HAP-1 (cell line): ENCODE measurements at regions not wholly inside any gene's neighbourhood (a gene's known extent, or its start where the extent isn't known, plus 50 kb on each side); places are given as distances from the start of the nearest gene placed in this dataset.
"Not testable (repeated sequence)": the region's sequence is repeated elsewhere in the genome, so short reads cannot be mapped to it uniquely, and the experiment has no call there.

Experiments
- DNase-seq, 2 experiments: peaks; one replicate each; pipeline ENCODE4 v3.0.0-alpha.2; 2016 to 2020; ENCODE audit warnings: low spot score in 2 of 2
- H3K27me3 ChIP-seq: fragments of 250-450 bp; sonication (Bioruptor Pico); 2 replicates; pipeline ENCODE4 v1.5.1; 2020; ENCODE audit warnings: low read depth, mild to moderate bottlenecking, moderate library complexity
- H3K36me3 ChIP-seq: fragments of 250-450 bp; sonication (Bioruptor Pico); replicated peaks from 2 replicates; pipeline ENCODE4 v1.5.1; 2020; ENCODE audit warnings: mild to moderate bottlenecking
- H3K4me1 ChIP-seq: fragments of 250-450 bp; sonication (Bioruptor Pico); 2 replicates; pipeline ENCODE4 v1.5.1; 2020; ENCODE audit warnings: mild to moderate bottlenecking
- H3K4me3 ChIP-seq: fragments of 250-450 bp; sonication (Bioruptor Pico); 2 replicates; pipeline ENCODE4 v1.5.1; 2020; ENCODE audit warnings: mild to moderate bottlenecking, moderate library complexity
- H3K9me3 ChIP-seq: fragments of 250-450 bp; sonication (Bioruptor Pico); 2 replicates; pipeline ENCODE4 v1.5.1; 2020; ENCODE audit warnings: mild to moderate bottlenecking, moderate library complexity
- in situ Hi-C: fragments of 300-500 bp; cut with MboI; formaldehyde crosslinking; loops from 3 replicates; pipeline ENCODE4 v1.14.3; 2020; ENCODE audit warnings: low sequenced_read_pairs, inconsistent platforms, mixed read lengths

GRCh38 chr2:194697439-194697838, 959.6 kb upstream of the SLC39A10 start:
- H3K27me3 ChIP-seq: no peaks in the 10 kb centered on the region
- no peak for DNase-seq
- no peaks in the 10 kb centered on the region for H3K9me3 ChIP-seq
- no peaks in the 10 kb centered on the region for H3K4me1 ChIP-seq
- in situ Hi-C loops: no loop called here
- H3K4me3 ChIP-seq: no peak overlapping the region
- H3K36me3 ChIP-seq: no peaks in the 10 kb centered on the region

GRCh38 chr2:194696690-194697089, 960.3 kb upstream of the SLC39A10 start:
- H3K4me1 ChIP-seq: no peaks in the 10 kb centered on the region
- no peaks in the 10 kb centered on the region for H3K27me3 ChIP-seq
- in situ Hi-C loops: no loop called here
- no peaks in the 10 kb centered on the region for H3K9me3 ChIP-seq
- H3K36me3 ChIP-seq: no peaks in the 10 kb centered on the region
- DNase-seq: no peak
- H3K4me3 ChIP-seq: no peak overlapping the region

DNA sequence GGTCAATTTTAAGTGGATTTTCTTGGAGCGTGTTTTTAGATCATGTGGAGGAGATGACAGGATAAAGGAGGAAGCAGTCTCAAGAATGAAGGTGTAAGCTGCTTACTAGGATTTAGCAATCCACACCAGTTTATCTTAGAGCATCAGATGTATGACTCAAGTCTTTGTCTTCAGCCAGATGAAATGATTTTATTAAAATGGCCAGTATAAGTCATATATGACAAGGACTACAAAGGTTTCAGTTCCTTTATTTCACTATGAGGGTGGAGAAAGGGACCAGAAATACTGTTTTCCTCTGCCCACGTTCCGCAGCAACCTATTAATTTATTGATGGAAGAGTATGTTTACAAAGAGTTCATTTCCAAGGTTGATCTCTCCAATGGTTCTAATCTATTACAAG, 970.5 kb upstream of the SLC39A10 start:
- no peaks in the 10 kb centered on the region for H3K4me1 ChIP-seq
- no peaks in the 10 kb centered on the region for H3K9me3 ChIP-seq
- in situ Hi-C loops: no loop called here
- no peak for DNase-seq
- H3K4me3 ChIP-seq: no peak overlapping the region
- no peaks in the 10 kb centered on the region for H3K27me3 ChIP-seq
- no peaks in the 10 kb centered on the region for H3K36me3 ChIP-seq

DNA sequence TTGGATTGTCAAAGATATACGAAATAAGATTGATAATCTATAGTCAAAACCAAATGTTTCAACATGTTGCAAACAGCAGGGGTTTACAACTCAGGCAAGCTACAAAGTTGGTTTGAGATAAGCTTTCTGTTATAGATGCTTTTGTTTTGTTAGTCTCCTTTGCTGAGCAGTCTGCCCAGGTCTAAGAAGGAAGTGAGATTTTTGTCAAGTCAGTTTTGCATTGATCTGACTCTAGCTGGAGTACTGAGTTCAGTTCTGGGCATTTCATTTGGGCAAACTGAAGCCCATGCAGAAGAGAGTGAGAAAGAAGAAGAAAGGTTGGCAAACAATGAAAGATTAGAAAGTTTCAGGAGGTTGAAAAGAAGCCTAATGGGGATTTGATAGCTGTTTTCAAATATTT, 983.0 kb upstream of the SLC39A10 start:
- no peak for DNase-seq
- Histone ChIP-seq H3K4me3 (no peak overlapping the region), H3K27me3 (no peaks in the 10 kb centered on the region), H3K36me3 (no peaks in the 10 kb centered on the region), H3K4me1 (no peaks in the 10 kb centered on the region; the same call in 1 of the 2 replicates), H3K9me3 (no peaks in the 10 kb centered on the region)
- in situ Hi-C loops: no loop called here

DNA sequence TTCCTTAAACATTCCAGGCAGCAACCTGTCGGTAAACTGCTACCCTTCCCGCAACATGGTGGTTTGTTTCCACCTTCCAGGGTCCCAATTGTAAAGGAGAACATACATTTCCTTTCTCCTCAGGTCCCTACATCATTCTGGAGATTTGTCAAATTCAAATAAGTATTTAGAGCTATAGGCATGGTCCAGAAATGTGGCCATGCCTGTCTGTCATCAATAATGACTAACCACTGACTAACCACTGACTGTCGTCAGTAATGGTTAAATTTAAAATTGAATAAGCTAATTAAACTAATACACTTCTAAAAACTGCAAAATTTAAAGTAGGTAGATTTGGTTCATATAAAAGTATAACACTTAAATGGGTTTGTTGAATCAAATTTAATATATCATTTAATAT, 984.0 kb upstream of the SLC39A10 start:
- in situ Hi-C loops: no loop called here
- no peak overlapping the region for H3K4me3 ChIP-seq
- no peaks in the 10 kb centered on the region for H3K27me3 ChIP-seq
- H3K4me1 ChIP-seq: no peaks in the 10 kb centered on the region; the same call in 1 of the 2 replicates
- no peaks in the 10 kb centered on the region for H3K36me3 ChIP-seq
- no peaks in the 10 kb centered on the region for H3K9me3 ChIP-seq
- DNase-seq: no peak

DNA sequence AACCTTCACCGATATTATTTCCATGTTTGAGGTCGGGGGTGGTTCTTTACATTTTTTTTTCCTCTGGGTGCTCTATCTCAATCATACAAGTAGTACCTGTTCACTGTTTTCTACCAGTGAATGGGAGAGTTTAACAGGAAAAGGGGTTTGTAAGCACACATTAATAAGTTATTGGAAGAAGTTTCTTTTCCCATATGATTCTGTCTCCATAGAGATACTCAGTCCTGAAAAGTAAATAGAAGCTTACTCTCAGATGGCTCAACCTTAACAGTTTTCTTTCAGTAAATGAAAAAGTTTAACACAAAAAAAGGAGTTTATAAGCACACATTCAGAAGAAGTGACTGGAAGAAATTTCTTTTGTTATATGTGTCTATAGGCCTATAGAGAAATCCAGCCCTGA, 995.6 kb upstream of the SLC39A10 start:
- in situ Hi-C loops: no loop called here
- no peaks in the 10 kb centered on the region for H3K4me1 ChIP-seq
- H3K27me3 ChIP-seq: no peaks in the 10 kb centered on the region
- H3K4me3 ChIP-seq: no peak overlapping the region
- DNase-seq: peak in 1 of 2 experiments; percentile 57
- H3K36me3 ChIP-seq: no peaks in the 10 kb centered on the region
- H3K9me3 ChIP-seq: no peaks in the 10 kb centered on the region

DNA sequence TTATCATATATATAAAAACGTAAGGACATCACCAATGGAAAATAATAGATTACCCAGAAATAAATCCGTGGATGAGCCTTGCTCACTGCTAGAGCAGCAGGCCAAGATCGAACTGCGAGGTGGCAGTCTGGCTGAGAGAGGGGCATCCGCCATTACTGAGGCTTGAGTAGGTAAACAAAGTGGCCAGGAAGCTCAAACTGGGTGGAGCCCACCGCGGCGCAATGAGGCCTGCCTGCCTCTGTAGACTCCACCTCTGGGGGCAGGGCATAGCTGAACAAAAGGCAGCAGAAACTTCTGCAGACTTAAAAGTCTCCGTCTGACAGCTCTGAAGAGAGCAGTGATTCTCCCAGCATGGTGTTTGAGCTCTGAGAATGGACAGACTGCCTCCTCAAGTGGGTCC, 1018.0 kb upstream of the SLC39A10 start:
- H3K4me3 ChIP-seq, H3K27me3 ChIP-seq, H3K9me3 ChIP-seq, DNase-seq, H3K36me3 ChIP-seq, H3K4me1 ChIP-seq, in situ Hi-C loops: not testable (repeated sequence)

GRCh38 chr2:194621945-194622344, 1035.1 kb upstream of the SLC39A10 start:
- no peaks in the 10 kb centered on the region for H3K27me3 ChIP-seq
- DNase-seq: no peak
- H3K36me3 ChIP-seq: no peaks in the 10 kb centered on the region
- no peaks in the 10 kb centered on the region for H3K9me3 ChIP-seq
- H3K4me3 ChIP-seq: no peak overlapping the region
- in situ Hi-C loops: no loop called here
- H3K4me1 ChIP-seq: no peaks in the 10 kb centered on the region

DNA sequence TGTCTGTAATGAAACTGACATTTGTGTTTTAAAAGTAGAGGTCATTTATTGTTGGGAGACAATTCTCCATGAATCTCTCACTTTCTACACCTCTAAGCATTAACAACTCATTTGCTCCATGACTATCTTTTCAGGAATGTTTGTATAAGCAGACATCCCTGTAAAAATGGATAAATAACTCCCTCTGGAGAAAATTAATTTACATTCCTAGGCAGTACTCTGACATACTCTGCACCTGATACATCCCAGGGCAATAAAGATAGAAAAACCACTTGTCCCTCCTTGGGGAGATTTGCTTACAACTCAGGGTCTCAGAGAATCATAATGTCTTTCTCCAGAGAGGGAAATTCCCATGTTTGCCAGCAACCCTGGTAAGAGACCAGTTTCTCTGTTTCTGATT, 1037.7 kb upstream of the SLC39A10 start:
- H3K36me3 ChIP-seq: no peaks in the 10 kb centered on the region
- H3K4me1 ChIP-seq: no peaks in the 10 kb centered on the region
- in situ Hi-C loops: no loop called here
- no peak overlapping the region for H3K4me3 ChIP-seq
- H3K27me3 ChIP-seq: no peaks in the 10 kb centered on the region
- no peak for DNase-seq
- no peaks in the 10 kb centered on the region for H3K9me3 ChIP-seq

DNA sequence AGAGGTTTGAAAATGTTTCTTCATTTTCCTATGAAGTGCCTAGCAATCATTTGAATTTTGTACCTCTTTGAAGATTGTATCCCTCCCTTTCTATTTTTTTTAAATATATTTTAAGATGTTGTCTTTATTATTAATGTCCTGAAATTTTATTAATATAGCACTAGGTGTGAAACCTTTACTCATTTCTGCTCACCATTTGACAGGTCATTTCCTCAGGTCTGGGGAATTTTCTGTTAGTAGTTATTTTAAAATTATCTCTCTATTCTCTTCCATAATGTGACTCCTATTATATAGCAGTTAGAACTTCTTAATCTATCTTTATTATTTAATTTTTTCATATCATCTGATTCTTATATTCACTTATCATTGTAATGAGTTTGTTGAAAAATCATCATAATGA, 1038.6 kb upstream of the SLC39A10 start:
- in situ Hi-C loops: no loop called here
- Histone ChIP-seq H3K9me3 (no peaks in the 10 kb centered on the region), H3K4me3 (no peak overlapping the region), H3K27me3 (no peaks in the 10 kb centered on the region), H3K4me1 (no peaks in the 10 kb centered on the region), H3K36me3 (no peaks in the 10 kb centered on the region)
- DNase-seq: no peak

DNA sequence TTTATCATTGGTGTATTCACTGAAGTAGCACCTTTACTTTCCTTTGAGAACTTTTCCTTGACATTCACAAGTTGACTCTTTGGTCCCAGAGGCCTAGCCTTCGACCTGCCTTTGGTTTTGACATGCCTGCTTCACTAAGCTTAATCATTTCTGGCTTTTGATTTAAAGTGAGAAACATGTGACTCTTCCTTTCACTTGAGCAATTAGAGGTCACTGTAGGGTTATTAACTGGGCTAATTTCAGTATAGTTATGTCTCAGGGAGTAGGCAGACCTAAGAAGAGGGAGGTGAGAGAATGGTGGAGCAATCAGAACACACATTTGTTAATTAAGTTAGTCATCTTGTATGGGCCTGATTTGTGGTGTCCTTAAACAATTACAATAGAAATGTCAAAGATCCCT, 1040.7 kb upstream of the SLC39A10 start:
- Histone ChIP-seq H3K36me3 (no peaks in the 10 kb centered on the region), H3K4me3 (no peak overlapping the region), H3K27me3 (no peaks in the 10 kb centered on the region), H3K9me3 (peaks cover 2% of the 10 kb centered on the region; the same call in 1 of the 2 replicates), H3K4me1 (no peaks in the 10 kb centered on the region)
- in situ Hi-C loops: no loop called here
- no peak for DNase-seq

GRCh38 chr2:194610297-194610696, 1046.7 kb upstream of the SLC39A10 start:
- Histone ChIP-seq H3K36me3 (no peaks in the 10 kb centered on the region), H3K27me3 (no peaks in the 10 kb centered on the region), H3K9me3 (peaks cover 6% of the 10 kb centered on the region; the same call in 1 of the 2 replicates), H3K4me1 (no peaks in the 10 kb centered on the region), H3K4me3 (no peak overlapping the region)
- in situ Hi-C loops: no loop called here
- DNase-seq: no peak

GRCh38 chr2:194603429-194603828, 1053.6 kb upstream of the SLC39A10 start:
- H3K9me3 ChIP-seq: no peaks in the 10 kb centered on the region; the same call in 1 of the 2 replicates
- in situ Hi-C loops: no loop called here
- H3K4me3 ChIP-seq: no peak overlapping the region
- H3K36me3 ChIP-seq: no peaks in the 10 kb centered on the region
- H3K4me1 ChIP-seq: no peaks in the 10 kb centered on the region
- no peaks in the 10 kb centered on the region for H3K27me3 ChIP-seq
- no peak for DNase-seq

DNA sequence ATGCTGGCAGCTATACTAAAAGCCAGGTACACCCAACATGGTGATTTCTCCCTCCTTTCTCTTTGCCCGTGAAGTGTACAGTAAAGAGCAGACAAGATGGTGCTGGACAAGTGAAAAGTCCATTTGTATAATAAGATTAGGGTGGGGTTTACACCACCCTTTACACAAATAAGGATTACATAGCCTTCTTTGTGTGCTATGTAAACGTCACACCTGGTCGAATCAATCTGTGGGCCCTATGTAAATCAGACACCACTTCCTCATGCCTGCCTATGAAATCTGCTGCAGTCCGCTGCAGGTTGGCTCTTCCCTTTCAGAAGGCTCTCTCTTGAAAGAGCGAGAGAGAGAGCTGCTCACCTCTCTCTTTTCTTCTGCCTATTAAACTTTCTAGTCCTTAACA, 1054.3 kb upstream of the SLC39A10 start:
- no peaks in the 10 kb centered on the region; the same call in 1 of the 2 replicates for H3K9me3 ChIP-seq
- no peak for DNase-seq
- in situ Hi-C loops: no loop called here

GRCh38 chr2:194591192-194591591, 1065.8 kb upstream of the SLC39A10 start:
- H3K36me3 ChIP-seq: no peaks in the 10 kb centered on the region
- no peaks in the 10 kb centered on the region for H3K27me3 ChIP-seq
- no peak overlapping the region for H3K4me3 ChIP-seq
- peaks cover 9% of the 10 kb centered on the region for H3K4me1 ChIP-seq
- in situ Hi-C loops: no loop called here
- DNase-seq: no peak
- H3K9me3 ChIP-seq: no peaks in the 10 kb centered on the region

More for the DNA sequence above, 1054.3 kb upstream of the SLC39A10 start:
- Histone ChIP-seq H3K27me3 (no peaks in the 10 kb centered on the region), H3K36me3 (no peaks in the 10 kb centered on the region), H3K4me1 (no peaks in the 10 kb centered on the region), H3K4me3 (no peak overlapping the region)
